GM12865 (cell line): ENCODE measurements at regions not wholly inside any gene's neighbourhood (a gene's known extent, or its start where the extent isn't known, plus 50 kb on each side); places are given as distances from the start of the nearest gene placed in this dataset.
"Not testable (repeated sequence)": the region's sequence is repeated elsewhere in the genome, so short reads cannot be mapped to it uniquely, and the experiment has no call there.

Experiments
- DNase-seq: peaks from one replicate; pipeline ENCODE4 v3.0.0; 2010; ENCODE audit warnings: low read depth
- H3K4me3 ChIP-seq: 2 replicates; pipeline ENCODE4 v1.5.1; 2011; ENCODE audit warnings: mild to moderate bottlenecking, low read depth, low read length, control low read depth
- TF ChIP-seq, protein P1 (sequence below): IDR thresholded peaks from 2 replicates; pipeline ENCODE4 v1.5.1; 2011; ENCODE audit warnings: low read length, control low read depth, low read depth, inconsistent platforms; ENCODE audit not compliant: insufficient read depth; ENCODE audit errors: missing control alignments

DNA sequence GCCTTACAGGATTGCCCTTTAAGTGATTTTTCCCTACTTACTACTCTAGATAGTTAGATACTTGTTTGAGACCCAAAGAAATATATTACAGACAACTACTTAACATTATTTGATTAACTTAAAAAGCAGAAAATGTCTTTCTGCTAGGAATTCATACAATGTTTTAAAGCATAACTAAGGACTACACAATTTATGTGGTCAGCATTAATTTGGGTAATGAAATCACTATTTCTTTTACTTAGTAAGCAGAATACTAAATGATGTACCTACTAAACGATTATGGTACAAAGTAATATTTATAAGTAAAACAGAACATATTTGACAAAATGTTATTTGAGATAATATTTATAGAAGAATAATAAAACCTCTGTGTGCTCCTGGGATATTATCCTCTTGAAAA is 371.9 kb upstream of the ARRDC3 start:
- DNase-seq, result no peak
- TF ChIP-seq, protein P1, sequence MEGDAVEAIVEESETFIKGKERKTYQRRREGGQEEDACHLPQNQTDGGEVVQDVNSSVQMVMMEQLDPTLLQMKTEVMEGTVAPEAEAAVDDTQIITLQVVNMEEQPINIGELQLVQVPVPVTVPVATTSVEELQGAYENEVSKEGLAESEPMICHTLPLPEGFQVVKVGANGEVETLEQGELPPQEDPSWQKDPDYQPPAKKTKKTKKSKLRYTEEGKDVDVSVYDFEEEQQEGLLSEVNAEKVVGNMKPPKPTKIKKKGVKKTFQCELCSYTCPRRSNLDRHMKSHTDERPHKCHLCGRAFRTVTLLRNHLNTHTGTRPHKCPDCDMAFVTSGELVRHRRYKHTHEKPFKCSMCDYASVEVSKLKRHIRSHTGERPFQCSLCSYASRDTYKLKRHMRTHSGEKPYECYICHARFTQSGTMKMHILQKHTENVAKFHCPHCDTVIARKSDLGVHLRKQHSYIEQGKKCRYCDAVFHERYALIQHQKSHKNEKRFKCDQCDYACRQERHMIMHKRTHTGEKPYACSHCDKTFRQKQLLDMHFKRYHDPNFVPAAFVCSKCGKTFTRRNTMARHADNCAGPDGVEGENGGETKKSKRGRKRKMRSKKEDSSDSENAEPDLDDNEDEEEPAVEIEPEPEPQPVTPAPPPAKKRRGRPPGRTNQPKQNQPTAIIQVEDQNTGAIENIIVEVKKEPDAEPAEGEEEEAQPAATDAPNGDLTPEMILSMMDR, result no peak

DNA sequence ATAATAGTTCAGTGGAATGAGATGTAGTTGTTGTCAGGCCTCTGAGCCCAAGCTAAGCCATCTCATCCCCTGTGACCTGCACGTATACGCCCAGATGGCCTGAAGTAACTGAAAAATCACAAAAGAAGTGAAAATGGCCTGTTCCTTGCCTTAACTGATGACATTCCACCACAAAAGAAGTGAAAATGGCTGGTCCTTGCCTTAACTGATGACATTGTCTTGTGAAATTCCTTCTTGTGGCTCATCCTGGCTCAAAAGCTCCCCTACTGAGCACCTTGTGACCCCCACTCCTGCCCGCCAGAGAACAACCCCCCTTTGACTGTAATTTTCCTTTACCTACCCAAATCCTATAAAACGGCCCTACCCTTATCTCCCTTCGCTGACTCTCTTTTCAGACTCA is 361.4 kb upstream of the ARRDC3 start:
- not testable (repeated sequence) for H3K4me3 ChIP-seq, DNase-seq

More for the DNA sequence above, 371.9 kb upstream of the ARRDC3 start:
- H3K4me3 ChIP-seq, result no peak overlapping the region

DNA sequence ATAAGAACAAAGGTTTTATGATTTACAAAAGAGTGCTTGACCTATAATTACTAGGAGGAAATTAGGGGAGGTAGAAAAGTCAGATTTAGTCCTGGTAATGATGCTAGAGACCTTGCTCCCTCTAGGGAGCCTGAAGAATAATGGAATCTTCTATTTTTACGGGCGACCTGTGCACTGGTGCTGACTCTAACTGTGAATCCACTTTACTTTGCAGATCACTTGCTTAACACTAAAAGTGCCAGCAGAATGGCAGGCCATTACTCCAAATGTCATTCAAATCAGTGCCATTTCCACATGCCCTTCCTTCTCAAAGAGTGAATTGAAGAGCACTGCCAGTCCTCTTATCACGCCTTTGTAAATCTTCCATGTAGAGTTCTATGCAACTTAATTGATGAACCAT is 359.4 kb upstream of the ARRDC3 start:
- H3K4me3 ChIP-seq, result no peak overlapping the region
- TF ChIP-seq, protein P1, result no peak
- no peak for DNase-seq

DNA sequence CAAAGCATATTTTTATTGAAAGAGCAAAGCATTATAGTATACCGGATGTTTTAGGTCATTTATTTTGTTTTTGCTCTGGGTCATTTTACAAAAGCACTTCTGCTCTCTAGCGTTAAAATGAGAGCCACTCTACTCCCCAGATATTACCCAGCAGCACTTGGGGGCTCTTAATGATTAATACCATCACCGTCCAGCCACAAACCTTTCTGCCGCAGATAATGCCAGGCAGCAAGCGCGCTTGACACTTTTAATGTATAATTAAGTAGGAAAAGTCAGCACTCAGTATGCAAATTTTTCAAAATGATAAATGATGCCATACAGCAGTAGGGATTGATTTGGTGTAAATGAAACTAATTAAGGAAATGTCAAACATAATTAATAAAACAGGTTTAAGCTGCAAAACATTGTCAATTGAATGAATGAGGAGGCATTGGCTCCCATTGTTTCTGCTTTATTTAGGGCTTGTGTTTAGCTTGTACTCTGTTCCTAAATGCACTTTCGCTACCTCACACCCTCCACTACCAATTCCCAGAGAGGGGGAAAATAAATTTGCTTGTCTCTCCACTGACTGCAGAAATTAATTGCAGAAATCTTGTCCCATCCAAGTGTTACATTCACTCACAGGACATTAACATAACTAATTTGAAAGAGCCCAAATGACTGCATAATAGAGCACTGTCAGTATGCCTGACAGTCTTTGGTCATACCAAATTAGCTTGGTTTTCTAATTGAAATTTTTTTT is 358.8 kb upstream of the ARRDC3 start:
- no peak overlapping the region for H3K4me3 ChIP-seq
- TF ChIP-seq, protein P1, result no peak
- DNase-seq, result no peak

GRCh38 chr5:91730026-91730425 is 346.9 kb upstream of the ARRDC3 start:
- TF ChIP-seq, protein P1, result no peak
- DNase-seq, result no peak
- H3K4me3 ChIP-seq, result no peak overlapping the region

GRCh38 chr5:91727463-91727862 is 344.3 kb upstream of the ARRDC3 start:
- TF ChIP-seq, protein P1, result no peak
- no peak overlapping the region for H3K4me3 ChIP-seq
- no peak for DNase-seq

GRCh38 chr5:91722736-91723467 is 339.8 kb upstream of the ARRDC3 start:
- no peak for DNase-seq
- TF ChIP-seq, protein P1, result no peak
- H3K4me3 ChIP-seq, result no peak overlapping the region
